ENCODE measurements at regions not wholly inside any gene's neighbourhood (a gene's known extent, or its start where the extent isn't known, plus 50 kb on each side); places are given as distances from the start of the nearest gene placed in this dataset.

GRCh38 chr15:72859757-72860145 is 76.2 kb upstream of the ADPGK start:
- TF ChIP-seq, protein P1, sequence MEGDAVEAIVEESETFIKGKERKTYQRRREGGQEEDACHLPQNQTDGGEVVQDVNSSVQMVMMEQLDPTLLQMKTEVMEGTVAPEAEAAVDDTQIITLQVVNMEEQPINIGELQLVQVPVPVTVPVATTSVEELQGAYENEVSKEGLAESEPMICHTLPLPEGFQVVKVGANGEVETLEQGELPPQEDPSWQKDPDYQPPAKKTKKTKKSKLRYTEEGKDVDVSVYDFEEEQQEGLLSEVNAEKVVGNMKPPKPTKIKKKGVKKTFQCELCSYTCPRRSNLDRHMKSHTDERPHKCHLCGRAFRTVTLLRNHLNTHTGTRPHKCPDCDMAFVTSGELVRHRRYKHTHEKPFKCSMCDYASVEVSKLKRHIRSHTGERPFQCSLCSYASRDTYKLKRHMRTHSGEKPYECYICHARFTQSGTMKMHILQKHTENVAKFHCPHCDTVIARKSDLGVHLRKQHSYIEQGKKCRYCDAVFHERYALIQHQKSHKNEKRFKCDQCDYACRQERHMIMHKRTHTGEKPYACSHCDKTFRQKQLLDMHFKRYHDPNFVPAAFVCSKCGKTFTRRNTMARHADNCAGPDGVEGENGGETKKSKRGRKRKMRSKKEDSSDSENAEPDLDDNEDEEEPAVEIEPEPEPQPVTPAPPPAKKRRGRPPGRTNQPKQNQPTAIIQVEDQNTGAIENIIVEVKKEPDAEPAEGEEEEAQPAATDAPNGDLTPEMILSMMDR (IDR thresholded peaks at IDR 0.05; ENCODE audit: borderline replicate concordance, extremely low read depth, low read length, poor library complexity, severe bottlenecking) = no peak
- TF ChIP-seq EZH2 (IDR thresholded peaks at IDR 0.05; ENCODE audit: borderline replicate concordance, low read depth, low read length, severe bottlenecking) = no peak
